AG09309 (cell line): ENCODE measurements at regions not wholly inside any gene's neighbourhood (a gene's known extent, or its start where the extent isn't known, plus 50 kb on each side); places are given as distances from the start of the nearest gene placed in this dataset.

ENCODE experiments used
- DNase-seq: peaks from one replicate; pipeline ENCODE4 v3.0.0-alpha.2; 2010; ENCODE audit warnings: low read depth
- H3K4me3 ChIP-seq: 2 replicates; pipeline ENCODE4 v1.5.1; 2011; ENCODE audit warnings: mild to moderate bottlenecking, low read depth, low read length, moderate library complexity; ENCODE audit not compliant: control insufficient read depth
- CTCF ChIP-seq: IDR thresholded peaks from 2 replicates; pipeline ENCODE4 v1.5.1; 2011; ENCODE audit warnings: mild to moderate bottlenecking, low read depth, low read length, inconsistent platforms; ENCODE audit not compliant: insufficient read depth, control insufficient read depth; ENCODE audit errors: missing control alignments

GRCh38 chr16:76819226-76819916, 371.6 kb upstream of the MON1B start:
- no peak for TF ChIP-seq CTCF
- no peak for DNase-seq
- no peak overlapping the region for H3K4me3 ChIP-seq

- no peak overlapping the region for H3K4me3 ChIP-seq
- TF ChIP-seq CTCF, result no peak
- no peak for DNase-seq
Measured at GRCh38 chr16:76824221-76824620, 366.8 kb upstream of the MON1B start.

- DNase-seq, result no peak
- no peak overlapping the region for H3K4me3 ChIP-seq
- no peak for TF ChIP-seq CTCF
Measured at GRCh38 chr16:76824791-76825190, 366.2 kb upstream of the MON1B start.

GRCh38 chr16:76835339-76835738, 355.7 kb upstream of the MON1B start:
- TF ChIP-seq CTCF, result no peak
- DNase-seq, result no peak

GRCh38 chr16:76835779-76836300, 355.1 kb upstream of the MON1B start:
- no peak for DNase-seq
- TF ChIP-seq CTCF, result no peak
- H3K4me3 ChIP-seq, result no peak overlapping the region

More at GRCh38 chr16:76835339-76835738, 355.7 kb upstream of the MON1B start:
- no peak overlapping the region for H3K4me3 ChIP-seq

- DNase-seq, result no peak
- no peak for TF ChIP-seq CTCF
Measured at GRCh38 chr16:76837872-76838271, 353.1 kb upstream of the MON1B start.

More at GRCh38 chr16:76837872-76838271, 353.1 kb upstream of the MON1B start:
- H3K4me3 ChIP-seq, result no peak overlapping the region
